Activated gamma-delta T cell treated with anti-CD3 and anti-CD28 coated beads, Interleukin-2, amount 50 U/mL, for 16 hours (primary cell): ENCODE measurements at regions not wholly inside any gene's neighbourhood (a gene's known extent, or its start where the extent isn't known, plus 50 kb on each side); places are given as distances from the start of the nearest gene placed in this dataset.

ENCODE experiments used
- DNase-seq: peaks from one replicate; pipeline ENCODE4 v3.0.0-alpha.2; 2020; ENCODE audit warnings: low read depth

GRCh38 chr18:6650747-6651146, 78.8 kb upstream of the ARHGAP28 start:
- DNase-seq: no peak

DNA sequence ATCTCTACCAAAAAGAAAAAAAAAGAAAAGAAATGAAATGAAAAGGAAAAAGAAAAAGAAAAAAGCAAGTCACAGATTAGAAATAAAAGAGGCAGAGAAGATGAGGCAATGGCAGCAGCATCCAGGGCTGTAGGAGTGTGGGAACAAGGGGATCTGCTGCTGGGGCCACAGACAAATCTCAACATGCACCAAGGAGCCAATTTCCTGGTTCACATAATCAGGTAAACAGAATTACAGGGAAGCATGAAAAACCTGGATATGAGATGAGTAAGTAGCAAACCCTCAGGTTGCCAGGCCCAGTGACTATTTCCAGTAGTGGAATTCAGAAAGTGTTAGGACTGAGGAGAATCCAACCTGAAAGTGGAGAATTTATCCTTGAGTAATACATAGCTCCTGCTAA, 77.4 kb upstream of the ARHGAP28 start:
- DNase-seq: no peak

DNA sequence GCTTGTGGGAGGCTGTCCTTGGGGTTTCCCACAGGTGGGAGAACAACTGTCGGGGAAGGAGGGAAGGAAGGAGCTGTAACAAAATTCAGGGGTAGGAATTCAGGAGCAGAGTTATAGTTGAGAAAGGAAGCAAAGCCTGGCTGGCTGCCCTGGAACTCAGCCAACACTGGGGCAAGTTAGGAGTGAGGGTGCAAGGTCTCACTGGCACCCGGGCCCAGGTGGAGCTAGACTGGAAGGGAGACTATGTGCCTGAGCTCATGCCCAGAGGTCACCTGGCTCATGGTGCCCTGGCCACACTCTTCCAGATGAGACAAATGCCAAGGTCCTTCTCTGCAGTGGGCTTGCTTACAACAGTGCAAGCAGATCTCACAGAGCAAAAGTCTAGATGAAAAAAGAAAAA, 75.6 kb upstream of the ARHGAP28 start:
- DNase-seq: no peak

- DNase-seq: no peak
Observed at GRCh38 chr18:6659963-6660725, 69.4 kb upstream of the ARHGAP28 start.

DNA sequence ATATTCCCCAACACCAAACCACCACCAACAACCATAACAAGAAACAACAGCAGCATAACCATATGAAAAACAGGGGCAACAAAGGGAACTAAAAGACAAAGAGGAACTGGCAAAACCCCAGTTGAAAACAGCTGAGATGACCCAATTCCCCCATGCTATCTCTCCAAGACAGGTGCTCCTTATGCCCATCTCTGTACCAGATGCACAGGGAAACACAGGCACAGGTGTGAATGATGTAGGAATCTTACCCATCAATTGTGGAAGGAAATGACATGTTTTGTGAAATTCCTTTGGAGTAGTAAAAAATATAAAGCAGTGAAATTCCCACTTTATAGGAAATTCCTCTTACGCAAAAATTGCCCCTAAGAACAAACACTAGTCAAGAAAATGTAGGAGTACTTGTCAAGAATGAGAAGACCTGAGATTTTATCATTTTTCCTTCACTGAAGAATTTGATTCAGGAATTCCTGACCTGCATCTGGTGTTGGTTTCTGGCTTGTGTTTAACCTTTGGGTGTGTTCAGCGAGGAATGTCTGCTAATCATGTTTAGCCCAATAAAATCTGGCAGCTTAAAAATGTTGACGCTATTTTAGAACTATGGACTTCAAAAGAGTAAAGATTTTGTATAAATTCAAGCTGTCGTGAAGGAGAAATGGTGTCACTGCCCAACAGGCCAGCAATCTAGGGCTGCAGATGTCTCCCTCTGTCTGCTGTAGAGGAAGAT, 67.7 kb upstream of the ARHGAP28 start:
- no peak for DNase-seq

- DNase-seq: no peak
Observed at GRCh38 chr18:6666012-6666685, 63.4 kb upstream of the ARHGAP28 start.

DNA sequence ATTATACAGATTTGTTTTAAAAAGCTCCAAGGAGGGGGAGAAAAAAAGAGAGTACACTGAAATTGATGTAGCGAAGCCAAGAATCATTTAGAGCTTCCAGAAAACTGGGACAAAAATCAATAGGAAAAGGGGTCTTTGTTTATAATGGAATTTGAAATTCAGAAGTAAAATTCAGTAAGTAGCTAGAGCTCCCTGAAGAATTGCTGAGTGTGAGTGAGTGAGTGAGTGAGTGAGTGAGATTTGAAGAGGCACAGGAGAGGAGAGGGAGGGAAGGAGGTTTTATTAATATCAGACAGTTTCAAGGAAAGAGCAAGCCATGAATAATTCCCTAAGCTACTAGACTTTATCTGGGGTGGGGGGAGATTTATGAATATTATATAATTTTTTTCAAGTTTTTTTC, 60.7 kb upstream of the ARHGAP28 start:
- DNase-seq: no peak

GRCh38 chr18:6672821-6673308, 56.7 kb upstream of the ARHGAP28 start:
- no peak for DNase-seq

- no peak for DNase-seq
Observed at GRCh38 chr18:6677086-6677485, 52.4 kb upstream of the ARHGAP28 start.

DNA sequence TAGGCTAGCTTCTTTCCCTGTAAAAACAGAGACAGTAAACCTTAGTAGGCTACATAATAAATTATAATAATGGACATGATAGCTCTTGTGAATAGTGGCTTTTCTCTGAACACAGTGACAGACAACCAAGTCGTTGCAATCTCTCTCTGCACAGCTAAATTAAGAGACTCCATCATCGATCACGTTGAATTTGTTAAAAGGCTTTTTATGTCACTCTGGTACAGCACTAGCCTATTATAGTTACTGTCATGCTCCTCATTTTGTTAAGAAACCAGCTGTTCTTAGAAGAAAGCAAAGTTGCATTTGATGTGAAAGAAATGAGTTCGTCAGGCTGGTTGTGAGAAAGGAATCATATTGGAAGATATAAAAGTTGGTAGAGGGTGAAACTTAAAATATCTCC, 50.3 kb upstream of the ARHGAP28 start:
- no peak for DNase-seq
